ENCODE measurements at regions not wholly inside any gene's neighbourhood (a gene's known extent, or its start where the extent isn't known, plus 50 kb on each side); places are given as distances from the start of the nearest gene placed in this dataset.

DNA sequence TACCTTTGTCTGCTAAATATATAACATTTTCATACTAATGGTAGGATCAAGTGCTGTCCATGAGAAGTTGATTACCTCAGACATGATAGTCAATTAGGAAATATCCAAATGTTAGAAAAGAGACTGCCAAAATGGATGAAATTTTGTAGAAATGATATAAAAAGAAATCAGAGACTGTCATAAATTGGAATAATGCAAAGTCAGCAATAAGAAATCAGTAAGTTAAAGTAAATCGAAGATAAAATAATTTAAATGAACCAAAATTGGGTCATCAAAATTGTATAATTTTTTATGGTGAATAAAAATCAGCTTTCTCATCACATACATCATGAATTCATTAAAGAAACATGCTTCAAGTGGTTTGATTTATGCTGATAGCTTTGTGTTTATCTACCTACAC is 165.3 kb upstream of the CDH2 start:
- TF ChIP-seq SREBF2 (IDR thresholded peaks at IDR 0.05) (no peak), SMC3 (IDR thresholded peaks at IDR 0.05) (no peak), ZSCAN20 (CRISPR knock-in tag; IDR thresholded peaks at IDR 0.05) (no peak), CEBPB (IDR thresholded peaks at IDR 0.05) (no peak), POLR2A (IDR thresholded peaks at IDR 0.05; ENCODE audit: low read length) (no peak), EP300 (IDR thresholded peaks at IDR 0.05) (no peak), NR3C1 (IDR thresholded peaks at IDR 0.05) (no peak), BHLHE40 (IDR thresholded peaks at IDR 0.05; ENCODE audit: low read depth, low read length) (no peak), RNF2 (IDR thresholded peaks at IDR 0.05; ENCODE audit: borderline replicate concordance, low read depth) (no peak), JUNB (IDR thresholded peaks at IDR 0.05) (no peak)
- TF ChIP-seq, protein P1, sequence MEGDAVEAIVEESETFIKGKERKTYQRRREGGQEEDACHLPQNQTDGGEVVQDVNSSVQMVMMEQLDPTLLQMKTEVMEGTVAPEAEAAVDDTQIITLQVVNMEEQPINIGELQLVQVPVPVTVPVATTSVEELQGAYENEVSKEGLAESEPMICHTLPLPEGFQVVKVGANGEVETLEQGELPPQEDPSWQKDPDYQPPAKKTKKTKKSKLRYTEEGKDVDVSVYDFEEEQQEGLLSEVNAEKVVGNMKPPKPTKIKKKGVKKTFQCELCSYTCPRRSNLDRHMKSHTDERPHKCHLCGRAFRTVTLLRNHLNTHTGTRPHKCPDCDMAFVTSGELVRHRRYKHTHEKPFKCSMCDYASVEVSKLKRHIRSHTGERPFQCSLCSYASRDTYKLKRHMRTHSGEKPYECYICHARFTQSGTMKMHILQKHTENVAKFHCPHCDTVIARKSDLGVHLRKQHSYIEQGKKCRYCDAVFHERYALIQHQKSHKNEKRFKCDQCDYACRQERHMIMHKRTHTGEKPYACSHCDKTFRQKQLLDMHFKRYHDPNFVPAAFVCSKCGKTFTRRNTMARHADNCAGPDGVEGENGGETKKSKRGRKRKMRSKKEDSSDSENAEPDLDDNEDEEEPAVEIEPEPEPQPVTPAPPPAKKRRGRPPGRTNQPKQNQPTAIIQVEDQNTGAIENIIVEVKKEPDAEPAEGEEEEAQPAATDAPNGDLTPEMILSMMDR (IDR thresholded peaks at IDR 0.05) = no peak
- TF ChIP-seq, protein P2, sequence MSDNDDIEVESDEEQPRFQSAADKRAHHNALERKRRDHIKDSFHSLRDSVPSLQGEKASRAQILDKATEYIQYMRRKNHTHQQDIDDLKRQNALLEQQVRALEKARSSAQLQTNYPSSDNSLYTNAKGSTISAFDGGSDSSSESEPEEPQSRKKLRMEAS (IDR thresholded peaks at IDR 0.05) = no peak
- TF ChIP-seq, protein P3, sequence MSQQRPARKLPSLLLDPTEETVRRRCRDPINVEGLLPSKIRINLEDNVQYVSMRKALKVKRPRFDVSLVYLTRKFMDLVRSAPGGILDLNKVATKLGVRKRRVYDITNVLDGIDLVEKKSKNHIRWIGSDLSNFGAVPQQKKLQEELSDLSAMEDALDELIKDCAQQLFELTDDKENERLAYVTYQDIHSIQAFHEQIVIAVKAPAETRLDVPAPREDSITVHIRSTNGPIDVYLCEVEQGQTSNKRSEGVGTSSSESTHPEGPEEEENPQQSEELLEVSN (IDR thresholded peaks at IDR 0.05; ENCODE audit: borderline replicate concordance, low read depth) = no peak
